Mucosa of descending colon (tissue), 3 donors: ENCODE measurements at regions not wholly inside any gene's neighbourhood (a gene's known extent, or its start where the extent isn't known, plus 50 kb on each side); places are given as distances from the start of the nearest gene placed in this dataset.

Experiments used
- ATAC-seq: fragments of 200-7000 bp; cut with Tn5 transposase; one replicate; pipeline ENCODE4 v1.9.1; 2020; ENCODE audit warnings: mild to moderate bottlenecking, moderate library complexity
- DNase-seq, 3 donors: peaks; one replicate each; pipeline ENCODE4 v3.0.0-alpha.2; 2020
- H3K36me3 ChIP-seq: fragments of 200-600 bp; one replicate; pipeline ENCODE4 v1.8.0; 2021; ENCODE audit warnings: low read depth, mild to moderate bottlenecking
- H3K4me1 ChIP-seq: fragments of 200-600 bp; one replicate; pipeline ENCODE4 v1.8.0; 2021; ENCODE audit warnings: low read depth, mild to moderate bottlenecking
- H3K4me3 ChIP-seq: fragments of 200-600 bp; one replicate; pipeline ENCODE4 v1.8.0; 2021; ENCODE audit warnings: mild to moderate bottlenecking
- H3K9me3 ChIP-seq: fragments of 200-600 bp; one replicate; pipeline ENCODE4 v1.8.0; 2021; ENCODE audit warnings: mild to moderate bottlenecking
- intact Hi-C, 2 donors: fragments of 100-400 bp; cut with DNase I in 1 of 2; cut with micrococcal nuclease in 1 of 2; formaldehyde crosslinking; loops; one replicate each; pipeline versions ENCODE4 v1.11.0 to v1.11.1; 2022; cut with DNase I, micrococcal nuclease
- TF ChIP-seq, protein P1 (sequence below): fragments of 200-600 bp; IDR thresholded peaks from one replicate; pipeline ENCODE4 v1.8.0; 2022; ENCODE audit warnings: antibody characterized with exemption, mild to moderate bottlenecking
- donor health status: DM: no; HTN: no; CAD: no; lungs with moderate emphysema.
- donor health status: DM: no; HTN: no; CAD: no.
- donor health status: DM: no; HTN: yes; CAD: no.

DNA sequence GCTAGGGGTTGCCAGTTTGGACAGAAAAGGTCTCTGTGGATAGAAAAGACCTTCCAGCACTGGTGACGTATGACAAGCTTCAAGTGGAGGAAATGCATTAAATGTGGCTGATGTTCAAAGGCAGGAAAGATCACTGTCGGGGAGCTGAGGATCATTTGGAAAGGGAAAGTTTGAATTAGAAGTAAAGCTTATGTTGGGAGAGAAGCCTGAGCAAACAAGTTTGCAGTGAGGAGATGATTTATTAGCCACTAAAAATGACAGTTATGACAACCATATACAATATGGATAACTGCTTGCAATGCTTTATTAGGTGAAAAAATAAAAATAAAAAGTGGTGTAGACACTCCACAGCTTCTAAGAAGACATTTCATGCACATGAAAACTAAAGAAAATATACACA lies 135.3 kb upstream of the HS3ST1 start:
- H3K4me3 ChIP-seq = no peak overlapping the region
- ATAC-seq (no peak), DNase-seq (no peak)
- H3K36me3 ChIP-seq = no peaks in the 10 kb centered on the region
- intact Hi-C loops = no loop called here
- H3K4me1 ChIP-seq = no peaks in the 10 kb centered on the region
- no peaks in the 10 kb centered on the region for H3K9me3 ChIP-seq
- TF ChIP-seq, protein P1, sequence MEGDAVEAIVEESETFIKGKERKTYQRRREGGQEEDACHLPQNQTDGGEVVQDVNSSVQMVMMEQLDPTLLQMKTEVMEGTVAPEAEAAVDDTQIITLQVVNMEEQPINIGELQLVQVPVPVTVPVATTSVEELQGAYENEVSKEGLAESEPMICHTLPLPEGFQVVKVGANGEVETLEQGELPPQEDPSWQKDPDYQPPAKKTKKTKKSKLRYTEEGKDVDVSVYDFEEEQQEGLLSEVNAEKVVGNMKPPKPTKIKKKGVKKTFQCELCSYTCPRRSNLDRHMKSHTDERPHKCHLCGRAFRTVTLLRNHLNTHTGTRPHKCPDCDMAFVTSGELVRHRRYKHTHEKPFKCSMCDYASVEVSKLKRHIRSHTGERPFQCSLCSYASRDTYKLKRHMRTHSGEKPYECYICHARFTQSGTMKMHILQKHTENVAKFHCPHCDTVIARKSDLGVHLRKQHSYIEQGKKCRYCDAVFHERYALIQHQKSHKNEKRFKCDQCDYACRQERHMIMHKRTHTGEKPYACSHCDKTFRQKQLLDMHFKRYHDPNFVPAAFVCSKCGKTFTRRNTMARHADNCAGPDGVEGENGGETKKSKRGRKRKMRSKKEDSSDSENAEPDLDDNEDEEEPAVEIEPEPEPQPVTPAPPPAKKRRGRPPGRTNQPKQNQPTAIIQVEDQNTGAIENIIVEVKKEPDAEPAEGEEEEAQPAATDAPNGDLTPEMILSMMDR = no peak

DNA sequence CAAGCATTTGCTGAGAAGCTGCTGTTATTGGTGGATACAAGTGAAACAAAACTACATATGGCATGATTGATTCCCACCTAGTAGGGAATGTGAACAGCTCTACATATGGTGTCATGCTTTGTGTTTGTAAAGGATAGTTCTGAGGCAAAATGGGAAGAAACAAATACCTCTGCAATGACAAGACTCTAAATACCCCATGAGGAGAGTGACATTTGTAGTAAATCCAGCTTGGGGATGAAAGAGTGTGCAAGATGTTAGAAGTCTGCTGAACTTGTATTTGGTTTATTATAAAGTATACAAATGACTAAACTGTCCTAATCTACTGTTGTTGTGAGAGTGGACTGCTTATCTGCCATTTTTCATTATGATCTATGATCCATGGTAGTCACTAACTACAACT lies 120.8 kb upstream of the HS3ST1 start:
- Histone ChIP-seq H3K36me3 (no peaks in the 10 kb centered on the region), H3K9me3 (no peaks in the 10 kb centered on the region), H3K4me3 (no peak overlapping the region), H3K4me1 (no peaks in the 10 kb centered on the region)
- intact Hi-C loops = no loop called here
- DNase-seq (no peak), ATAC-seq (no peak)
- TF ChIP-seq, protein P1 = no peak

DNA sequence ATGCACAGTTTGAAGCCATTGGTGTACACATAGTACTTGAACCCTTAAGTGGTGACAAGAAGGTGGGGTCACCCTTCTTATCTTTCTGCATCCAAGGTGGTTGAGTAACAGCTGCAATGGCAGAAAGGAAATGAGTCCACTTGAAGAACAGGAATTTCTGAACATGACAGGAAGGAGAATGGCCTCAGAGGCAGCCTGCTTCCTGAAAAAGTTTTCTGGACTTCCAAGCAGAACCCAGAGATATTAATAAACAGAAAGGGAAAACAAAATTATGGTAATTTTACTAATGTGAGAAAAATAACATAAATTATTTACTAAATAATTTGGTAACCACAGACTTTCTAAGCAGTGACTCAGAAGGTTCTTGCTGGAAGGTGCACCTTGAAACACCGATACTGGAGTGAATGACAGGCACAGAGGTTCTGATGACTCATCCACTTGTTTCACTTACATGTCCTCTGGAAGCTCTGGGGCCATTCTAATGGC lies 119.9 kb upstream of the HS3ST1 start:
- Histone ChIP-seq H3K4me1 (no peaks in the 10 kb centered on the region), H3K4me3 (no peak overlapping the region), H3K36me3 (no peaks in the 10 kb centered on the region), H3K9me3 (no peaks in the 10 kb centered on the region)
- TF ChIP-seq, protein P1 = no peak
- intact Hi-C loops = no loop called here
- ATAC-seq (peak; percentile 89), DNase-seq (no peak)

DNA sequence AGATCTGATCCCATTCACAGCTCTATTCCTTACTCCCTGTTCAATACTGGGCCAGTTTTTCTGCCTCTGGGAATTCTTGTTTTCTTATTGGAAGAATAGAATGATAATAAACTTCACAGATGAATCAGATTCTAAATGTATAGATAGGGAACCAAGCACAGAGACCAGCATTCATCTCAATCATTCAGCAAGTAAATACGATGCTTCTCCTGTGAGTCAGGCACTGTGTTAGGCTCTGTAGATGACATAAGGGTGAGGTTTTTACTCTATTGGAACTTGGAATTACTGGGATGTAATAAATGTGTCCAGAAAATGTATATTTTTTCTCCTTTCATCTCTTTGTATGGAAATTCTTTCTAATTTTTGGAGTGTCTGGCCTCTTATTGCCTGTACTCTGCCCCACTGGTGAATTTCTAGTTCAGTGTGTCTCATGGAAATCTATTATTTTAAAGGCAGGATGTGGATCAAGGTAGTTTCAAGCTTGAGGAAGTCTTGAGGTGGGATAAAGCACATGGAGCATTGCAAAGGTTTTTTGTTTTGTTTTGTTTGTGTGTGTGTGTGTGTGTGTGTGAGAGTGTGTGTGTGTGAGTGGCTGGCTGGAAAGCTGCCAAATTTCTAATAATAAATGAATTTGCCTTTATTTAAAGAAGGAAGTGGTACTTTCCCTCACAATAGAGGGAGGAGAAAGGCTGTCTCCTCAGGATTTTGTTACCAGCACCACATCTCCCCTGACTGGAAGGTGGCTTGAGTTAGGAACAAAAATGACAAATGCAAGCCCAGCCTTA lies 117.9 kb upstream of the HS3ST1 start:
- DNase-seq (no peak), ATAC-seq (no peak)
- TF ChIP-seq, protein P1 = no peak
- H3K9me3 ChIP-seq = no peaks in the 10 kb centered on the region
- intact Hi-C loops = no loop called here
- H3K4me1 ChIP-seq = no peaks in the 10 kb centered on the region
- H3K36me3 ChIP-seq = no peaks in the 10 kb centered on the region
- H3K4me3 ChIP-seq = no peak overlapping the region

DNA sequence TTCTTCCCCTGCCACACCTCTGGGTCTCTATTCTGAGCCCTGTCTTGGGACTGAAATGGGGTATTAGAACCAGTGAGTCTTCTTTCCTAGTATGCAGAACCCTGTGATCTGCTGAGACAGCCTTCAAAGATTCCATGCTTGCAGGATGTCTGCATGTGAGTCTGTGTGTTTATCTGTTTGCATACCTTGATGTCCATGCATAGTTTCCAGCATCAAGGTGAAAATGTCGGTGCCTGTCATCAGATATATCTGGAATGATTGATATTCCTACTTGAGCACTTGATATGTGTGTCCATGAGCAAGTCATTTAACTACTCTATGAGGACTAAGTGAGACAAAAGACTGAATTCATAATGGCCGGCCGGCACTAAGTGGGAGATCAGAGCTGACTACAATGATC lies 117.0 kb upstream of the HS3ST1 start:
- intact Hi-C loops = no loop called here
- TF ChIP-seq, protein P1 = no peak
- H3K9me3 ChIP-seq = no peaks in the 10 kb centered on the region

More for the DNA sequence above, 117.0 kb upstream of the HS3ST1 start:
- ATAC-seq (no peak), DNase-seq (no peak)
- no peaks in the 10 kb centered on the region for H3K4me1 ChIP-seq
- no peak overlapping the region for H3K4me3 ChIP-seq
- no peaks in the 10 kb centered on the region for H3K36me3 ChIP-seq
